WI38 (cell line): ENCODE measurements at regions not wholly inside any gene's neighbourhood (a gene's known extent, or its start where the extent isn't known, plus 50 kb on each side); places are given as distances from the start of the nearest gene placed in this dataset.

Experiments used
- H3K4me3 ChIP-seq: 2 replicates; pipeline ENCODE4 v1.5.1; 2011; ENCODE audit warnings: low read depth, mild to moderate bottlenecking, control low read depth, low read length
- CTCF ChIP-seq: IDR thresholded peaks from 2 replicates; pipeline ENCODE4 v1.5.1; 2012; ENCODE audit warnings: low read depth, mild to moderate bottlenecking, control low read depth, low read length

- no peak for TF ChIP-seq CTCF
- H3K4me3 ChIP-seq, result no peak overlapping the region
Observed at GRCh38 chr11:27861706-27862430, 161.6 kb upstream of the BDNF start.

DNA sequence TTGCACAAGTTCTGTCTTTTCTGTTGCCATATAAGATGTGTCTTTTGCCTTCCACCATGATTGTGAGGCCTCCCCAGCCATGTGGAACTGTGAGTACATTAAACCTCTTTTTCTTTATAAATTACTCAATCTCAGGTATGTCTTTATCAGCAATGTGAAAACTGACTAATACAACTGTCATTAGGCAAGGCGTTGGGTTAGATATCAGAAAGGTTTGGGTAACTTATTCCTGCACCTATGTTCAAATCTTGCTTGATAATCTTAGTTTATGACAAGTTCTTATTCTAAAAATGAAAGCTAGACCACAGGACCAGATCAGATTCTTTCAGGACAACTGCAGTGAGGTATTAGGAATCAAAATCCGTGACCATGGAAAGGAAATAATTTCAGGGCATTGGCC lies 160.6 kb upstream of the BDNF start:
- TF ChIP-seq CTCF, result no peak
- H3K4me3 ChIP-seq, result no peak overlapping the region

DNA sequence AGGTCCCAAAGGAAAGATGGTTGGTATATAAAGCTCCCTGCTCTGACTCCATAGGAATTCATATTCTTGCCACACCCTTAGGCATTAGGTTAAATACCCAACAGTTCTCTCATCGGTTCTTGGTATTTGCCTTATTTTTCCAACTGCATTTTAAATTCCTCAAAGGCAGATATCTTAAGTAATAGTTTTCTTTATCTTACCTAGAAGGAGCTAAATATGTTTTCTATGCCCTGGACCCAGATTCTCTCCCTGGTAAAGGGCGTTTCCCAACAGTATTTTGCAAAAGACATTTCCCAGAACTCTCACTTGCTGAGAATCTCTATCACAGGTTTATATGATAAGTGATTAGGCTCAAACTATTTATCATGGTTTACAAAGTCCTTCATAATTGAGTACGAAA lies 158.6 kb upstream of the BDNF start:
- TF ChIP-seq CTCF, result no peak
- H3K4me3 ChIP-seq, result no peak overlapping the region

DNA sequence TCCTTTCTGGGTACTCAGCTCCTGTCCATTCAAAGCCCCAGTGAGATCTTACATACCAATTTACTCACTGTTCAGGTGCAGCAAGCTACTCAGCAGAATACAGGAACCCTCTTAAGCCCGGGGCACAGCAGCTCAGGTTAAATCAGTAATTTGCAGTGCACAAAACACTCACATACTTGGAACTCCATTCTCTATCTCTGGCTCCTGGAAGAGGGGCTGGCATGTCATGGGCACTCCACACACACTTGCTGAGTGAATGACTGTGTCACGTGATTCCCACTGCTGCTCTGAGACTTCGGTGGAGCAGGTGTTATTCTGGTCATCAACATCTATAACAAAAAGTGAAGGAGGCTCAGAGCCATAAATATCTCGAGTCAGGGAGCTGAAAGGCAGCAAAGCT lies 157.3 kb upstream of the BDNF start:
- H3K4me3 ChIP-seq, result no peak overlapping the region
- TF ChIP-seq CTCF, result no peak

DNA sequence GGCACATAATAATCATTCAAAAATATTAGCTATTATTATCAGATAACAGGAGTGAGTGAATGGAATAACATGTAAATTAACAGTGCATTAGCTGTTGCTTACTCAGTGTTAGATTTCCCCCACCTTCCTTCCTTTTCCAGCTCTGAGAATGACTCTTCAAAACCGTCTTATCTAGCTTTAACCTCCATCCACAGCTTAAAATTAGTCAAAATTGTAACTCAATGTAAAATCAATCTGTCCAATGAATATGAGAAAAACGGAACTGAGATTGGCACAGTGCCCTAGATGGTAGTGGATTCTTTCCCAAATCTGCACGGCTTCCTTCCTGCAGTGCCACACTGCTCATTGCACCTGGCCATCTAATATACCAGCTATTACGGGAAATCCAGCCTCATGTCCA lies 156.8 kb upstream of the BDNF start:
- no peak for TF ChIP-seq CTCF
- H3K4me3 ChIP-seq, result no peak overlapping the region

DNA sequence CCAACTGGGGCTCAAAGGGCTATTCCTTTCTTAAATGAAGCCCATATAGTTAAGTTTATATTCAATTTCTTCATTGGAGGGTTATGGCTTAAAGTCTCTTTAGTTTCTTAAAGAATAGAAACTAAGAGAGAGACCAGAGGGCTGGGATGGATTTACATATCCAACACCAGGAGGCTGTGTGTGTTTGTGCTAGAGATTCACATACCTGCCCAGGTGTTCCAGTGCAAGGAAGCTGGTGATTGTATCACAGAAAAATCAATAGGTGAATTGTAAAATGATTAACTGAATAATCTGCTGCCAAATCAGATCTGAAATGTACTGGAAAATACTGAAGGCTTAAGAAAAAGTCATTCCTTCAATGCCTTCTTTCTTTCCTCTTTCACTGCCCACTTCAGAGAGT lies 148.2 kb upstream of the BDNF start:
- no peak overlapping the region for H3K4me3 ChIP-seq
- TF ChIP-seq CTCF, result no peak

DNA sequence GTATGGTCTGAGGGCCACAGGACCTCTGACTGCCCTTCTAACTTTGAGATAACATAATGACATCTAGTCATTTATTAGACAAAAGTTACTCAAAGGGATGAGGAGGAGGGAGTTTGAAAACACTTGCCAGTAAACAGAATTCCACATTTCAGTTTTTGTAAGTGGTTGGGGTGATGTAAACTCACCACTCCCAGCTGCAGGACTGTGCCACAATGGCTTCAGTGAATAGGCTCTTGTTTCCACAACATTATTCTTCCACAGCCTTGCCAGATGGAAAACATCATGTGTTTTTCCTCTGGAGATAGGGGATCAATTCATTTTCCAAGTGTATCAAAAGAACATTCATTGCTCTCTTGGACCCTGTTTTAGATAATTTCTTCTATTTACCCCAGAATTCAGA lies 147.2 kb upstream of the BDNF start:
- TF ChIP-seq CTCF, result no peak
- no peak overlapping the region for H3K4me3 ChIP-seq
